Esophagus muscularis mucosa (tissue), 4 donors: ENCODE measurements at regions not wholly inside any gene's neighbourhood (a gene's known extent, or its start where the extent isn't known, plus 50 kb on each side); places are given as distances from the start of the nearest gene placed in this dataset.

Experiments
- CTCF ChIP-seq, 3 experiments: fragments of 200-600 bp in 2 of 3; fragments of 450-650 bp in 1 of 3; sonication (generic) in 2 of 3; IDR thresholded peaks; one replicate each; pipeline ENCODE4 v1.5.1; 2017 to 2019; ENCODE audit warnings: antibody characterized with exemption in 3 of 3, mild to moderate bottlenecking in 2 of 3, moderate library complexity in 1 of 3
- EP300 ChIP-seq: sonication (generic); formaldehyde crosslinking; IDR thresholded peaks from one replicate; pipeline ENCODE4 v1.6.1; 2017; ENCODE audit warnings: antibody characterized with exemption
- POLR2A ChIP-seq: fragments of 450-650 bp; IDR thresholded peaks from one replicate; pipeline ENCODE4 v1.6.1; 2017; ENCODE audit warnings: antibody characterized with exemption, moderate library complexity, mild to moderate bottlenecking, low read depth
- POLR2AphosphoS5 ChIP-seq, 2 donors: sonication (generic); formaldehyde crosslinking; IDR thresholded peaks; one replicate each; pipeline ENCODE4 v1.6.1; 2017; ENCODE audit warnings: antibody characterized with exemption in 2 of 2

- TF ChIP-seq CTCF (IDR thresholded peaks at IDR 0.05): no peak
- no peak for TF ChIP-seq POLR2A
- no peak for TF ChIP-seq POLR2AphosphoS5 (IDR thresholded peaks at IDR 0.05)
- no peak for TF ChIP-seq EP300
Measured at GRCh38 chr18:47399475-47399874, 148.0 kb upstream of the SKOR2 start.
